ENCODE measurements at regions not wholly inside any gene's neighbourhood (a gene's known extent, or its start where the extent isn't known, plus 50 kb on each side); places are given as distances from the start of the nearest gene placed in this dataset.

- DNase-seq, result no peak
Measured at GRCh38 chr9:108083796-108084352, 594.3 kb upstream of the KLF4 start.

- peak; percentile 26 for DNase-seq
Measured at GRCh38 chr9:108083160-108083750, 593.7 kb upstream of the KLF4 start.

- DNase-seq, result no peak
Measured at GRCh38 chr9:108081112-108081511, 591.5 kb upstream of the KLF4 start.

GRCh38 chr9:108080285-108080684, 590.7 kb upstream of the KLF4 start:
- DNase-seq, result no peak

GRCh38 chr9:108078811-108079210, 589.2 kb upstream of the KLF4 start:
- peak; percentile 6 for DNase-seq

- no peak for DNase-seq
Measured at GRCh38 chr9:108078375-108078774, 588.8 kb upstream of the KLF4 start.

- no peak for DNase-seq
Measured at GRCh38 chr9:108077556-108077955, 588.0 kb upstream of the KLF4 start.

GRCh38 chr9:108074900-108075299, 585.3 kb upstream of the KLF4 start:
- DNase-seq, result no peak

GRCh38 chr9:108073823-108074222, 584.3 kb upstream of the KLF4 start:
- DNase-seq, result no peak

- no peak for DNase-seq
Measured at GRCh38 chr9:108072740-108073139, 583.2 kb upstream of the KLF4 start.

GRCh38 chr9:108070861-108071260, 581.3 kb upstream of the KLF4 start:
- DNase-seq, result no peak

- no peak for DNase-seq
Measured at GRCh38 chr9:108069991-108070390, 580.4 kb upstream of the KLF4 start.

- no peak for DNase-seq
Measured at GRCh38 chr9:108062680-108063079, 573.1 kb upstream of the KLF4 start.

- DNase-seq, result no peak
Measured at GRCh38 chr9:108060175-108060574, 570.6 kb upstream of the KLF4 start.

GRCh38 chr9:108058135-108058814, 568.7 kb upstream of the KLF4 start:
- DNase-seq, result no peak

- DNase-seq, result no peak
Measured at GRCh38 chr9:108057421-108058134, 568.0 kb upstream of the KLF4 start.

- DNase-seq, result no peak
Measured at GRCh38 chr9:108056805-108057386, 567.3 kb upstream of the KLF4 start.

- DNase-seq, result no peak
Measured at GRCh38 chr9:108056084-108056804, 566.7 kb upstream of the KLF4 start.

GRCh38 chr9:108054131-108054630, 564.6 kb upstream of the KLF4 start:
- no peak for DNase-seq

- DNase-seq, result peak; percentile 53
Measured at GRCh38 chr9:108053555-108054061, 564.0 kb upstream of the KLF4 start.

GRCh38 chr9:108052431-108053080, 563.0 kb upstream of the KLF4 start:
- no peak for DNase-seq

- no peak for DNase-seq
Measured at GRCh38 chr9:108050894-108051293, 561.3 kb upstream of the KLF4 start.

Data from NCI-H526 treated with DMSO at 0.1 percent for 48 hours (cell line).